NCI-H510A treated with DMSO at 0.1 percent for 48 hours (cell line): ENCODE measurements at regions not wholly inside any gene's neighbourhood (a gene's known extent, or its start where the extent isn't known, plus 50 kb on each side); places are given as distances from the start of the nearest gene placed in this dataset.
A peak's percentile ranks its signal among the peaks of the same experiment; 100 is the strongest.

ENCODE experiments used
- DNase-seq: peaks from one replicate; lab custom pipeline; 2025; lab: John Stamatoyannopoulos, UW

DNA sequence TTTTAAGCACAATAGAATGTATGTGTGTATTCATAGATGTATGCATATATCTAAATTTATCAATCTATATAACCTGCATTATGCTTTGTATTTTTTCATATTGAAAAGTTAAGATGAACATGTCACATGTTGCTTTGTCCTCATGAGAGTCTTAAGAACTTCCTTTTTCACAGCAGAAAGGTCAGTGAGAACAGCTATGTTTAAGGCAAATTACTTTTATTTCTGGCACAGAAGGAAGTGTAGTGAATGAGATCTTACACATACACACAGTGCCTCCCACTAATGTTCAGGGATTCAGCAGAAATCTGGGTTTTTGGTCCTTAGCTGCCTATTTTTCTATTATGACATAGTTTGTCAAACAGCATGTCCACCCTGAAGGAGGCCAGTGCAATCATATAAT, 134.8 kb downstream of the TMEM26 start:
- DNase-seq = no peak

DNA sequence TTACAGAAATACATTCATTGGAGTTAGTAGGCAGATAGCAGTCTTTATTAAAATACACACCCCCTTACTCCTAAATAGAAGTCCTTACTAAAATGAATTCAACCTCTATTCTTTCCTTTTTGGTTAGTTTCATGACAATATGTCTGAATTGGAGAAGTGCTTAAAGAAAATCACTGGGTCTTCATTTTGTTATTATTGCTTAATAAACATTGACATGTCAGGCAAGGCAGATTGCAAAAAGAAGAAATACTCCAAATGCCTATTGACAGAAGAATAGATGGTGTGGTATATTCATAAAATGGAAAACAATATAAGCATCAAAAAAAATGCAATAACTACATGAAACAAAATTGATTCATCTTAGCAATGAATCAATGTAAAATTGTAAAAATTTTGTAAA, 135.5 kb downstream of the TMEM26 start:
- DNase-seq = no peak

DNA sequence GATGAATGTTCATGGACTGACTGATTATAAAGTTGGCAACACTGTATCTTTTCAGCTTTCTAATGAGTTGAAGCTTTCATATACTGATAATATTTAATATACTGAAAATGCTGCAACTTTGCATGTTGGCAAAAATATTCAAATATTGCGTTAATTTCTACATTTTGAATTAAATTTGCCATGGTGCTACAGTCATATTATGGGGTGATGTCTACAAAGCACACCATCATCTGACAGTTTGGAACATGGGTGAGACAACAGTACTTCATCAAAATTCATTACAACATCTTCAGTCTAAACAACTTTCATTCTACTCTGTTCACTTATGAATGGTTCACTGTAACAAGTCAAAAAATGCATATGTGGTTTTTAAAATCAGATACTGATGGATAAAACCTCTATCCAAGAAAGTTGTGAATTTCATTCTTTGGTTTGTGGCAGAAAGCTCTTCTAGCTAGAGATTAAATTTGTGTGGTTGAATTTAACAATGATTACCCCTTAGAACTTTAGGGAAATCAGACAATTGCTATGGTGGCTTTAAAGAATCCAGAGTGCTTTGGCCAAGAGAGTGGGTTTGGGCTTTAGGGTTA, 136.4 kb downstream of the TMEM26 start:
- DNase-seq = no peak

DNA sequence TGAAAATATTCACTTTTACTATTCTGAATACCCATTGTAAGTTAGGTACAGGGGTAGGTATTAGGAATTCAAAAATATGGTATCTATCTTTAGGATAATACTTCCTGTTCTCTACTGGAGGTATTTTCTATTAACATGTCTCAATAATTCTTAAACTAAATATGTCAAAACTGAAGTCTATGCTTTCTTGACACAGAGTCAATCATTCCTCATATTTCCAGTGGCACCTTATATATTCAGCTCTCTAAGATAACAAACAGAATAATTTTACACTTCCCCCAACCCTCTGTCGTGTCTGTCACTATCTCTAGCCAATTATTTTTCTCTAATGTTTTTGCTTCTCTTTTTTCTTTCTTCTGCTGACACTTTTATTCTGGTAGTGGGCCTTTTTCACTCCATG, 138.9 kb downstream of the TMEM26 start:
- no peak for DNase-seq

DNA sequence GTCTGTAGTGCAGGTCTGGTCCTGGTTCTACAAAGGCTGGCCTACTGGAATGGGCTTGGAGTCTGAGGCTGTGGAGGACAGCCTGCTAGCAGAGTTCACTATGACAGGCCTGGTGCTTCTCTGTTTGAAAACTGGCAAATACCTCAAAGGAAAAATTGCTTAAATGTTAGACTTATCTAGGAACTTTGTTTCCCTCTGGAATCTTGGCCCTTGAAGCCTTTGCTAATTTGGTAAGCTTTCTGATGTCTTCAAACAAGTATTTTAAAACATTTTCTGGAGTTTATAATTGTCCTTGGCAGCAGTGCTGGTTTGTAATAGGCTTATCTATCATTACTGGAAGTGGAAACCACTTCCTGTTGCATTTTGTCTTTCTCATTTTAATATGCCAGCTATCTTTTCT, 139.7 kb downstream of the TMEM26 start:
- no peak for DNase-seq

DNA sequence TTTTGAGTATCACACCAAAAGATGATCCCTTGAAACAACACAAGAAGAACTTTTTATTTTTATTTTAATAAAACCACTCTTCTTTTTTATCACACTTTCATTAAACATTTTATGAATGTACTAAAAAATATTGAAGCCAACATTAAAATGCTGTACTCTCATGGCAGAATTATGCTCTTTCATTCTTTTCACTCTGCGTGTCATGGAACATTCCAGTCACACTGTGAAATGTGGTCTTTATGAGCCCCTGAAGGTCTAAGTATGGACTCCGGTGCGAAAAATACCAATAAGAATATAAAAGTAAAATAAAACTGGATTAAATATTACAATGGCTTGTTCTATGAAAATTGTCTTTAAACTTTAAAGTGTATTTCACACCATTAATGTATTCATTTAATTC, 148.4 kb downstream of the TMEM26 start:
- DNase-seq = no peak

DNA sequence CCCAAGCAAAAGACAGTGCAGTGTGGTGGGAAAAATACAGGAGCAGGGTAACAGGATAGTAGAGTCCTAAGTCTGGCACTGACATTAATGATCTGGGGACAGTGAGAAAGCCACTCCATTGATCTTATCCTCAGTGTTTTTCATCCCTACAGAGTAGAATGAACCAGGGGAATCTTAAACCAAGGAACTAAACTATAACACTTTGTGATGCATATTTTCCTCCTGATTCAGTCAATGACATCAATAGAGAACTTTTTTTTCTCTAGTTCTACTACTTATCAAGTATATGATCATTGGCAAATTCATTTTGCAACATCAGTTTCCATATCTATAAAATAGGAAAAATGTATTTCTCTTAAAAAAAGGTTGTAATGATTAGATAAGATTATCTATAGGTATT, 151.1 kb downstream of the TMEM26 start:
- DNase-seq = no peak

DNA sequence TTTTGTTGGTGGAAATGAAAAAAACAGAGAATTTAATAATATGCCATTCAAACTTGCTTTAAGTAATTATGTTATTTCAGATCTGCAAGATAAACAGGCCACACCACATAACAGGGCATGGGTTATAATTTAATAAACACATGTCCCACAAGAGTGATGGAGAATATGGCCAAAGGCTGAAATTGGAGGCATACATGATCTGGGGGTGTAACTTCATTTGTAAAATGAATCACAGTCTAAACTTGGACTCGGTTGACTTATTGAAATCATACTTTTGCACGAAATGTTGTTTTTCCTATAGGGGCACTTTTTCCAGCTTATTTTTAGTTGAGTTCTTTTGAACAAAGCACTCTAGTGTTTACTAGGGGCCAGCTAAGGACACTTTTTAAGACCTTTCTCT, 151.6 kb downstream of the TMEM26 start:
- DNase-seq = no peak

DNA sequence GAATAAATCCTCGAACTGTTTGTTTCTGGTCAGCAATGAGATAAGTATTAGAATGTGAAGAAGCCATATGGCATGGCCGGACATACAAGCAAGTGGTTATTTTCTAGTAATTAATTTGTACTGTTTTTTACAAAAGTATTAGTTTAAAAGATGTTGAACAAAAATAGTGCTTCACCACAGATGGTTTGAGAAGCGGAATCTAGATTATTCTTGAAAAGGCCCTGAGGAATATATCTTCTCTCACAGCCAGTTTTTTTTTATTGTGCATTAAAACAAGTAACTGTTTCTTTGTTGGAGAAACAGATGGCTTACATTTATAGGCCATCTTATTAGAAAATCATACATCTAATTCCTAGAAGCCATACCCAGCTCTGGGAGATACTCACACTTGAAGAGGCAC, 153.3 kb downstream of the TMEM26 start:
- no peak for DNase-seq

DNA sequence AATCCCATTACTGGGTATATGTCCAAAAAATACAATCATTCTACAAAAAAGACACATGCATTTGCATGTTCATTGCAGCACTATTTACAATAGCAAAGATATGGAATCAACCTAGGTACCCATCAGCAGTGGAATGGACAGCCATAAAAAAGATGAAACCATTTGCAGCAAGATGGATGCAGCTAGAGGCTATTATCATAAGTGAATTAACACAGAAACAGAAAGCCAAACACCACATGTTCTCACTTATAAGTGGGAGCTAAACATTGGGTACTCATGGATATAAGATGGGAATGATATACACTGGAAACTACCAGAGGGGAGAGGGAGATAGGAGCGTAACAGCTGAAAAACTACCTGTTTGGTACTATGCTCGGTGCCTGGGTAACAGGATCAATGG, 154.0 kb downstream of the TMEM26 start:
- no peak for DNase-seq

DNA sequence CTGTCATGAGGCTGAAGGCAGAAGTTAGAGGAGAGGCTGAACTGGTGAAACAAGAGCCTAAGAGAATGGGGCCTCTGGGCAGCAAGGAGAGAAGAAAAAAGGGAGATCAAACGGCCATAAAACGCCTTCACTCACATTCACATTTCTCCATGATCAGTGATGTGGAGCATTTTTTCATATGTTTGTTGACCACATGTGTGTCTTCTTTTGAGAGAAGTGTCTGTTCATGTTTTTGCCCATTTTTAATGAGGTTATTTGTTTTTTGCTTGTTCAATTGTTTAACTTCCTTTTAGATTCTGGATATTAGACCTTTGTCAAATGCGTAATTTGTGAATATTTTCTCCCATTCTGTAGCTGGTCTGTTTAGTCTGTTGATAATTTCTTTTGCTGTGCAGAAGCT, 155.0 kb downstream of the TMEM26 start:
- DNase-seq = no peak

DNA sequence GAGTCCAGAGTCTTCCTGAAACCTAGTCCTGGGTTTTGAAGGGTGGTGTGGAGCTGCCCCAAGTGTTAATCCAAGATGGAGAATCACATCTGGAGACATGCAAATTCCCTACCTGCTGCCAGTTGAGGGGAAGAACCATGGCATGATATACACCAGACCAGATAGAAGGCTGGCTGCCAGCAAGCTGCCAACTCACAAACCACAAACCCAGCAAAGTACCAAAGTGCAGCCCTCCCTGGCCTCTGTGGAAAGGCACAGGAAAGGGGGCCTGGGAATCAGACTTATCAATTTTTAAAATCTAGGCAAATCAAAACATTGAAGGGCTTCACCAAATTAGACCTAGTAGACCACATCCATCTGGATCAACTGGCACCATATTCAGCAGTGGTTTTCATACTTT, 157.0 kb downstream of the TMEM26 start:
- no peak for DNase-seq

DNA sequence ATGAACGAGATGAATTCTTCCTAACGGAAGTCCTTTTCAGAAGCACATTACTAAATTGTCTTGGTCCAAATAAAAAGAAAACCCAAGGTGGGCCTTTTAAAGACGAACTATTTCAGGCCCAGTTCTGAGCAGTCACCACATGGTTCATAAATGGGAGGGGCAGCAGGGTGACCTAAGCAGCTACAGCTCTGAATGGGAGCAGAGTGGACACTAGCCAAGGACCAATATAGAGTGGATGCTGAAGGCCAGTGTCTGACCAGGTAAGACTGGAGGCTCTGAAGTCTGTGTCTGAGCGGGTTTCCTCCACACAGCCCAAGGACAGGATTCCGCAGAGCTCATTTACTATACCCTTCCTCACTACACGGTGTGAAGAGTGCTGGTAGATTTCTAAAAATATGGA, 159.1 kb downstream of the TMEM26 start:
- no peak for DNase-seq

DNA sequence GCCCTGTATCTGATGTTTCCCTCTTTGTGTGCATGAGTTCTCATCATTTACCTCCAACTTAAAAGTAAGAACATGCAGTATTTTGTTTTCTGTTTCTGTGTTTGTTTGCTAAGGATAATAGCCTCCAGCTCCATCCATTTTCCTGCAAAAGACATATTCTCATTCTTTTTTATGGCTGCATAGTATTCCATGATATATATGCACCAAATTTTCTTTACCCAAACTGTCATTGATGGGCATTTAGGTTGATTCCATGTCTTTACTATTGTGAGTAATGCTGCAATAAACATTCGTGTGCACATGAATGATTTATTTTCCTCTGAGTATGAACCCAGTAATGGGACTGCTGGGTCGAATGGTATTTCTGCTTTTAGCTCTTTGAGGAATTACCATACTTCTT, 163.4 kb downstream of the TMEM26 start:
- DNase-seq = no peak

DNA sequence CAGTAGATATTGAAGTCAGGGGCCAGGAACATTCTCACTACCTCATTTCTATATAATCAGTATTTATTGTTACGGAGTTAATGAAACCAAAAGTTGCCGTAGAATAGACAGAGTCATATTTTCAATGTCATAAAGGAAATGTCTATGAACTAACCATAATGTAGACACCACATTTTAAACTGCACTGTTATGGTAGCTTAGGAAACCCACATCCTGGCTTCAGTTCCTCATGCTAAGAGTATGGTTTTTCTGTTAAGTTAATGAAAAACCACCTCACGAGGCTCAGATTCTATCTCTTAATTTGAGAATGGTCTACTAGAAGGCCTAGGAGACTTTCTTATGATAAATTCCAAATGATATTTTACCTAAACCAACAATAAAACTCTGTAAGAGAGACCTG, 166.5 kb downstream of the TMEM26 start:
- DNase-seq = no peak

DNA sequence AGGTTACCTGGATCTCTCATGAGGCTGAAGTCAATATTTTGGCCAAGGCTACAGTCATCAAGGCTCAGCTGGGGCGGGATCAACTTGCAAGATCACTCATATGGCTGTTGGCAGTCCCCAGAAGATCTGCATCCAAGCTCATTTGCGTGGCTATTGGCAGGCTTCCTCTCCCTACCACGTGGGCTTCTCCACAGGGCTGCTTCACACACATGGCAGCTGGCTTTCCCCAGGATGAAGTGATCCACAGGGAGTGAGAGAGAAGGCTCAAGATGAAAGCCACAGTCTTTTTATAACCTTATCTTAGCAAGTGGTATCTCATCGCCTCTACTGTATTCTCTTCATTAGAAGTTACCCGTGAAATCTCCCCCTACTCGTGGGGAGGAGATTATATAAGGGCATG, 167.4 kb downstream of the TMEM26 start:
- no peak for DNase-seq

DNA sequence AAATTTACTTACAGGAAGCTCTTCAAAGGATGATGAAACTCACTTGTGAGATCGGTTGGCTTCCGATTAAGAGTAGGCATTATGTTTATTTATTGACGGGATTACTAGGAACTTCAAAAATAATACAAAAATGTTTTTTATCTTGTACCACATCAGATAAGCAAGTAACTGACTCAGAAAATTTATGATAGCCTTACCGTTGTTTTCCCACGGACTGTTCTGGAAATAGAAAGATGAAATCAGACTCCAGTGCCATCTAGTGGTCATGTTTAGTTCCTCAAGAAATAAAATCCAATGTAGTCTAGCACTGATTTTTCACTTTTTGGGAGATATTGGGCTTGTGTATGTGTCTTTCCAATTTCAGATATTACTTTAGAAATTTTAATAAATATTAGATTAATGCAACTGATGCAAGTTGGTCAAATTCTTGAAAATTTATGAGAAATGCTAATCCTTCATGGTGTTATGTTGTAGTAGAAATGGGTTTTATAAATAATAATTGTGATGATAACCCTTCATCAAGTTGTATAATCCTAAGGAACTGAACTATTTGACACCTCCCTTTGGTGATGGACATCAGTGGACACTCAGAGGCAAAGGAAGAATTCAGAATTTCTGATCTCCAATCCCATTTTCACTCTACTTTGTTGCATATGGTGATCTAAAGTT, 168.8 kb downstream of the TMEM26 start:
- peak; percentile 35 for DNase-seq

DNA sequence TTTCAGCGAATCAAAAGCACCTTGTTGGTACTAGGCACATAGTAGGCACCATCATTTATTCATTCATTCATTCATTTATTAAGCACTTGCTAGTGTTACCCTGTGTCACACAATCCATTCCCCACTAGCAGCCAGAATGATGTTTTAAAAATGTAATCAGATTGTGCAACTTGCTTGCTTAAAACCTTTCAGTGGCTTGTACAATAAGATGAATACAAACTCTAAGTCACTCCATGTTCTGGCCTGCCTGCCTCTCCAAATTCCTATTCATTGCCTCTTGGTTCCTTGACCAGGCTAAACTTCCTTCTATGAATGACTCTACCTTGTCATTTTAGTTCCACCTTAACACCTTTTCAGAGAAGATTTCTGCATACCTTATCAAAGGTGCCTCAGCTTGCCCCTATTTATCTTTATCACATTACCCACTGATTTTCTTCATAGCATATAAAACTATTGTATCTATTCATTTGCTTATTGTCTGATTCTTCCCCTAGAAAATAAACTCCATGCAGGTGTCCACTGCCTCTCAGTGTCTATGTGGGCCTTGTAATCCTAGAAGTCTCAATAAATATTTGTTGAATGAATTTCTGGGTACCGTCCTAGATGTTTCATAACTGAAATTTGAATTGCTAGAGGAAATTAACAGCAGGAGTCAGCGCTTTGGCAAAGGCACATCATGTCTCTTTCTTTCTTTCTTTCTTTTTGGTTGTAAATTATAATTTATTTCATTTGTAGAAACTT, 169.5 kb downstream of the TMEM26 start:
- no peak for DNase-seq

DNA sequence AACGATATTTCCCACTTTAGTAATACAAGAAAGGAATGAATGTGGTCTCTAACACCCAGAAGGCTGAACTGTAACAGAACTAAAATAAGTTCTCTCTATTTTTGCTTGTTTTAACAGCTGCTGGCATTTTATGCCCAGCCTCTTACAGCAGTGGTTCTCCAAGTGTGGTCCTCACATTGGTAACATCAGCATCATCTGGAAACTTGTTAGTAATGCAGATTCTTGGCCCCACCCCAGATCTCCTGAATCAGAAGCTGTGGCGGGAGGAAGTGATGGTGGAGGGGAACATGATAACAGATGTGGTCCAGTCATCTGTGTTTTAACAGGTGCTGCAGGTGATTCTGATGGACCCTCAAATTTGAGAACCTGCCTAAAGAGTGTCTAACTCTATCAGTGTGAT, 170.1 kb downstream of the TMEM26 start:
- DNase-seq = no peak

DNA sequence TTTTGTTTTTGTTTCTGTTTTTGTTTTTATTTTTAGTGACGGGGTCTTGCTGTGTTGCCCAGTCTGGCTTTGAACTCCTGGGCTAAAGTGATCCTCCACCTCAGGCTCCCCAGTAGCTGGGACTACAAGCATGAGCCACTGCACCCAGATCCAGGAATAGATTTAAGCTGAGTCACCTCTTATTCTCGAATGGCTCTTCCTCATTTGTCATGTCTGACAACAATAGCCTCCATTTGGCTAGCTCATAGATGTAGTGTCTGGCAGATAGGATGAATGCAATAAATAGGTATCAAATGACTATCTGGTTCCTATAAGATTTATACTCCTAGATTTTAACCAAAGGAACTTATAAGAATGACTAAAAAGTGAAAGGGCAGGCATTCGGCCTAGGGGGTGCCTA, 172.9 kb downstream of the TMEM26 start:
- no peak for DNase-seq

DNA sequence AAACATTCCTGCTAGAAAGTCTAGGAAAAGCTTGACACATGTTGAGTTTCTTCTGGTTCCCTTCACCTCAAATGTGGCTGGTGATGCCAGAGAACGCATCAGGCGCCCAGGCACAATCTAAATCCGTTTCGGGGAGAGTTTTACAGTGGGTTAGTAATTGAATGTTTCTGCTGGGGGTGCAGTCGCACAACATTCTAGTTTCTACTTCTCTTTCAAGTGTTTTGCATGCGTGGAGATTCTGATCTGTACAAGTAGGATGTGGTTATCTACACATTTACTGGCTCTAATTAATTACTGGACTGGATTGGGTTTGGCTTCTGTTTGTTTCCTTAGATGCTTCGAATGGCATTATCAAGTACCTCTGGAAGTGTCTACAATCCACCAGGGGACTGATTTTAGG, 173.8 kb downstream of the TMEM26 start:
- DNase-seq = no peak

DNA sequence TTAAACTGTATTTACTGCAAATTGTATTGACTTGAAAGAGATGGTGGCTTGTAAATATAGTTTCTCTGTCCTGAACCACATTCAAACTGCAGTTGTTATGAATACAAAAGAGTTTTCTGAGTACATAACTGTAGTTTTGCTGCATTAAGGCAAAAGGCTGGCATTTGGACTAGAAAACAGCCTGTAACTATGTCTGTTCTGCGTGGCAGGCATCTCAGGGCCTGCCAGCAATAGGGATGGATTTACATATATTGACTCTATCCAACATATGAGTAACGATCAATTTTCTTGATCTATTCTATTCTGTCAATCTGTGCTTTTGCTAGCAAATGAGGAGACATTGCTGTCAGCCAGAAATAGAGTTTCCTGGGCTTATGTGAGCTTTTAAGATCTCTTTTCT, 174.6 kb downstream of the TMEM26 start:
- DNase-seq = no peak

DNA sequence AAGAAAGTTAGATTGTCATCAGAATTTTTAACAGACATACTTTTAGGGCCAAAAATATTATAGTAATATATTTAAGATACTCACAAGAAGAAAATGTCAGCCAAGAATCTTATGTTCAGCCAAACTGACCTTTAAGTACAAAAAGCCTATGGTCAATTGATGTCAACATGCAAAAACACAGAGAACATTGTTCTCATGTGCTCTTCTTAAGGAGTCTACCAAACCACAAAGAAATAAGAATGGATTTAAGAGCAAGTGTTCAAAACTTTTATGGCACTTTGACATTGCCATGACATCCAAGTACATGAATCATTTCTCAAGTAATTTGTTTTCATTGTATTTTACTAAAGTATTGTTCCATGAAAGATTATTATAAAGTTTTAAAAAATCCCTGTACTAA, 180.4 kb downstream of the TMEM26 start:
- DNase-seq = no peak
